Fibroblast of lung (primary cell): ENCODE measurements at regions not wholly inside any gene's neighbourhood (a gene's known extent, or its start where the extent isn't known, plus 50 kb on each side); places are given as distances from the start of the nearest gene placed in this dataset.

ENCODE experiments used
- DNase-seq, 2 donors: peaks; one replicate each; pipeline versions ENCODE4 v3.0.0 to v3.0.0-alpha.2; 2010; ENCODE audit warnings: low read depth in 2 of 2
- H2AFZ ChIP-seq: 2 replicates; pipeline ENCODE4 v1.5.1; 2012; ENCODE audit warnings: low read length, control low read depth, inconsistent platforms
- H3K27ac ChIP-seq: 2 replicates; pipeline ENCODE4 v1.5.1; 2011; ENCODE audit warnings: low read length, control low read depth; ENCODE audit not compliant: insufficient read depth
- H3K27me3 ChIP-seq: 2 replicates; pipeline ENCODE4 v1.5.1; 2011; ENCODE audit warnings: mild to moderate bottlenecking, low read length; ENCODE audit not compliant: control insufficient read depth, insufficient read depth
- H3K36me3 ChIP-seq: 2 replicates; pipeline ENCODE4 v1.5.1; 2011; ENCODE audit warnings: low read length; ENCODE audit not compliant: control insufficient read depth, insufficient read depth
- H3K4me1 ChIP-seq: 2 replicates; pipeline ENCODE4 v1.5.1; 2011; ENCODE audit warnings: low read length; ENCODE audit not compliant: control insufficient read depth, insufficient read depth; ENCODE audit errors: extremely low read depth
- H3K4me2 ChIP-seq: 2 replicates; pipeline ENCODE4 v1.5.1; 2011; ENCODE audit warnings: low read length, control low read depth; ENCODE audit not compliant: insufficient read depth; ENCODE audit errors: extremely low read depth
- H3K4me3 ChIP-seq, 4 experiments: fragments of 200-600 bp in 1 of 4; sonication (generic) in 1 of 4; replicated peaks in 1 of 4; 2 replicates each; pipeline ENCODE4 v1.5.1; 2011 to 2016; ENCODE audit warnings: low read length in 4 of 4, low read depth in 3 of 4, mild to moderate bottlenecking in 3 of 4, control low read depth in 2 of 4, inconsistent platforms in 1 of 4, mixed read lengths in 1 of 4; ENCODE audit not compliant: insufficient read depth in 1 of 4; ENCODE audit errors: control extremely low read depth in 1 of 4
- H3K79me2 ChIP-seq: 2 replicates; pipeline ENCODE4 v1.5.1; 2012; ENCODE audit warnings: mild to moderate bottlenecking, low read length, inconsistent platforms; ENCODE audit not compliant: control insufficient read depth, insufficient read depth
- H3K9ac ChIP-seq: 2 replicates; pipeline ENCODE4 v1.5.1; 2011; ENCODE audit warnings: mild to moderate bottlenecking, low read length, control low read depth; ENCODE audit not compliant: insufficient read depth
- H3K9me3 ChIP-seq: 2 replicates; pipeline ENCODE4 v1.5.1; 2012; ENCODE audit warnings: low read depth, low read length; ENCODE audit not compliant: control insufficient read depth, insufficient read depth
- H4K20me1 ChIP-seq: 2 replicates; pipeline ENCODE4 v1.5.1; 2011; ENCODE audit warnings: low read length; ENCODE audit not compliant: control insufficient read depth, insufficient read depth; ENCODE audit errors: extremely low read depth
- CTCF ChIP-seq, 2 donors: IDR thresholded peaks in 1 of 2; conservative IDR thresholded peaks in 1 of 2; 1 replicate in 1 of 2; 2 replicates in 1 of 2; pipeline ENCODE4 v1.5.1; 2011 to 2012; ENCODE audit warnings: low read length in 2 of 2, control low read depth in 1 of 2, inconsistent platforms in 1 of 2, low read depth in 1 of 2, mild to moderate bottlenecking in 1 of 2
- EZH2 ChIP-seq: IDR thresholded peaks from 2 replicates; pipeline ENCODE4 v1.5.1; 2012; ENCODE audit warnings: low read length, control low read depth, mild to moderate bottlenecking; ENCODE audit errors: missing control alignments

GRCh38 chr2:139122711-139123158 lies 342.5 kb upstream of the NXPH2 start:
- no peaks in the 10 kb centered on the region for H3K79me2 ChIP-seq
- no peaks in the 10 kb centered on the region for H3K27me3 ChIP-seq
- H3K4me2 ChIP-seq, result no peak overlapping the region
- TF ChIP-seq CTCF (conservative IDR thresholded peaks at IDR 0.05 in 1 of 2, IDR thresholded peaks at IDR 0.05 in 1 of 2; ENCODE audit: low read depth in 1 of 2, low read length in 2 of 2) (no peak), EZH2 (no peak)
- DNase-seq, result peak in 1 of 2 donors; percentile 93
- no peaks in the 10 kb centered on the region for H3K4me1 ChIP-seq
- no peaks in the 10 kb centered on the region for H4K20me1 ChIP-seq
- no peak overlapping the region for H2AFZ ChIP-seq
- no peak overlapping the region for H3K9ac ChIP-seq
- H3K36me3 ChIP-seq, result no peaks in the 10 kb centered on the region
- no peak overlapping the region for H3K27ac ChIP-seq
- H3K9me3 ChIP-seq, result no peaks in the 10 kb centered on the region
- H3K4me3 ChIP-seq, result no peak overlapping the region

GRCh38 chr2:139099721-139100120 lies 319.5 kb upstream of the NXPH2 start:
- Histone ChIP-seq H3K9me3 (no peaks in the 10 kb centered on the region), H3K36me3 (no peaks in the 10 kb centered on the region), H3K27ac (no peak overlapping the region), H3K27me3 (no peaks in the 10 kb centered on the region), H2AFZ (no peak overlapping the region), H3K4me3 (no peak overlapping the region), H3K79me2 (no peaks in the 10 kb centered on the region), H3K9ac (no peak overlapping the region), H3K4me1 (no peaks in the 10 kb centered on the region), H3K4me2 (no peak overlapping the region), H4K20me1 (no peaks in the 10 kb centered on the region)
- no peak for TF ChIP-seq CTCF (conservative IDR thresholded peaks at IDR 0.05 in 1 of 2, IDR thresholded peaks at IDR 0.05 in 1 of 2; ENCODE audit: low read depth in 1 of 2, low read length in 2 of 2)
- TF ChIP-seq EZH2, result no peak
- peak in 1 of 2 donors; percentile 43 for DNase-seq

- Histone ChIP-seq H4K20me1 (no peaks in the 10 kb centered on the region), H3K27me3 (no peaks in the 10 kb centered on the region), H3K4me3 (no peak overlapping the region), H3K79me2 (no peaks in the 10 kb centered on the region), H3K9me3 (no peaks in the 10 kb centered on the region), H3K27ac (no peak overlapping the region), H3K4me1 (no peaks in the 10 kb centered on the region), H3K36me3 (no peaks in the 10 kb centered on the region), H3K9ac (no peak overlapping the region), H3K4me2 (no peak overlapping the region), H2AFZ (no peak overlapping the region)
- no peak for TF ChIP-seq EZH2
- no peak for TF ChIP-seq CTCF (conservative IDR thresholded peaks at IDR 0.05 in 1 of 2, IDR thresholded peaks at IDR 0.05 in 1 of 2; ENCODE audit: low read depth in 1 of 2, low read length in 2 of 2)
- no peak for DNase-seq
Measured at GRCh38 chr2:139098961-139099360, 318.8 kb upstream of the NXPH2 start.
